ENCODE measurements at regions not wholly inside any gene's neighbourhood (a gene's known extent, or its start where the extent isn't known, plus 50 kb on each side); places are given as distances from the start of the nearest gene placed in this dataset.
"Not testable (repeated sequence)": the region's sequence is repeated elsewhere in the genome, so short reads cannot be mapped to it uniquely, and the experiment has no call there.

- TF ChIP-seq EZH2phosphoT487 (IDR thresholded peaks at IDR 0.05; ENCODE audit: borderline replicate concordance, low read depth, low read length) (no peak), CTCF (conservative IDR thresholded peaks at IDR 0.05; ENCODE audit: low read length) (no peak)
- H3K9me3 ChIP-seq (ENCODE audit: low read length) = peaks cover 11% of the 10 kb centered on the region; the same call in 1 of the 2 replicates
- H3K4me1 ChIP-seq (ENCODE audit: insufficient read depth, low read length, poor library complexity, severe bottlenecking) = peaks cover 7% of the 10 kb centered on the region
- intact Hi-C loops (cut with micrococcal nuclease; ENCODE audit: unreplicated experiment) = no loop called here
- ChIA-PET POLR2A (no interaction called here), CTCF (ENCODE audit: unreplicated experiment) (no interaction called here)
- no peak overlapping the region for H3K27ac ChIP-seq (ENCODE audit: low read depth, low read length, poor library complexity, severe bottlenecking)
- BruUV-seq (replicated peaks) = no TSS peak
- peak; percentile 79 for DNase-seq (ENCODE audit: low spot score)
- H3K36me3 ChIP-seq (ENCODE audit: insufficient read depth, low read length) = no peaks in the 10 kb centered on the region
- H2AFZ ChIP-seq (ENCODE audit: low read length) = peak overlapping the region; percentile 86
- H3K4me3 ChIP-seq (ENCODE audit: low read depth, low read length, poor library complexity, severe bottlenecking) = peak overlapping the region; percentile 69
- H3K9me2 ChIP-seq (ENCODE audit: insufficient read depth, low read length) = no peaks in the 10 kb centered on the region
- H3K4me2 ChIP-seq (ENCODE audit: low read length) = peak overlapping the region; percentile 71
- no peaks in the 10 kb centered on the region for H3K79me2 ChIP-seq (ENCODE audit: insufficient read depth, low read depth, low read length)
- H4K20me1 ChIP-seq (ENCODE audit: insufficient read depth, low read length) = no peaks in the 10 kb centered on the region
Observed at GRCh38 chr9:94030318-94031179, 53.7 kb upstream of the PTPDC1 start.

- no peak for TF ChIP-seq CTCF (conservative IDR thresholded peaks at IDR 0.05; ENCODE audit: low read length)
- no peaks in the 10 kb centered on the region for H3K9me2 ChIP-seq (ENCODE audit: insufficient read depth, low read length)
- POLR2A ChIA-PET = no interaction called here
- H4K20me1 ChIP-seq (ENCODE audit: insufficient read depth, low read length) = no peaks in the 10 kb centered on the region
- H3K27ac ChIP-seq (ENCODE audit: low read depth, low read length, poor library complexity, severe bottlenecking) = no peak overlapping the region
- no peaks in the 10 kb centered on the region for H3K79me2 ChIP-seq (ENCODE audit: insufficient read depth, low read depth, low read length)
- intact Hi-C loops (cut with micrococcal nuclease; ENCODE audit: unreplicated experiment) = no loop called here
- peak overlapping the region; percentile 86 for H2AFZ ChIP-seq (ENCODE audit: low read length)
- H3K9me3 ChIP-seq (ENCODE audit: low read length) = peaks cover 11% of the 10 kb centered on the region; the same call in 1 of the 2 replicates
- CTCF ChIA-PET (ENCODE audit: unreplicated experiment) = no interaction called here
- BruUV-seq (replicated peaks) = TSS peak; percentile 71
- H3K36me3 ChIP-seq (ENCODE audit: insufficient read depth, low read length) = no peaks in the 10 kb centered on the region
- H3K4me1 ChIP-seq (ENCODE audit: insufficient read depth, low read length, poor library complexity, severe bottlenecking) = peaks cover 7% of the 10 kb centered on the region
- peak overlapping the region; percentile 69 for H3K4me3 ChIP-seq (ENCODE audit: low read depth, low read length, poor library complexity, severe bottlenecking)
- peak overlapping the region; percentile 71 for H3K4me2 ChIP-seq (ENCODE audit: low read length)
- no peak for DNase-seq (ENCODE audit: low spot score)
Observed at GRCh38 chr9:94029932-94030317, 54.3 kb upstream of the PTPDC1 start.

GRCh38 chr9:94026816-94027215 is 57.4 kb upstream of the PTPDC1 start:
- no peak overlapping the region for H2AFZ ChIP-seq (ENCODE audit: low read length)
- no peaks in the 10 kb centered on the region for H4K20me1 ChIP-seq (ENCODE audit: insufficient read depth, low read length)
- BruUV-seq (replicated peaks) = no TSS peak
- CTCF ChIA-PET (ENCODE audit: unreplicated experiment) = no interaction called here
- no peak overlapping the region for H3K4me3 ChIP-seq (ENCODE audit: low read depth, low read length, poor library complexity, severe bottlenecking)
- H3K4me2 ChIP-seq (ENCODE audit: low read length) = no peak overlapping the region
- H3K9me2 ChIP-seq (ENCODE audit: insufficient read depth, low read length) = no peaks in the 10 kb centered on the region
- POLR2A ChIA-PET = no interaction called here
- TF ChIP-seq CTCF (conservative IDR thresholded peaks at IDR 0.05; ENCODE audit: low read length) (no peak), EZH2phosphoT487 (IDR thresholded peaks at IDR 0.05; ENCODE audit: borderline replicate concordance, low read depth, low read length) (no peak)
- no peaks in the 10 kb centered on the region for H3K79me2 ChIP-seq (ENCODE audit: insufficient read depth, low read depth, low read length)
- H3K27ac ChIP-seq (ENCODE audit: low read depth, low read length, poor library complexity, severe bottlenecking) = no peak overlapping the region
- H3K4me1 ChIP-seq (ENCODE audit: insufficient read depth, low read length, poor library complexity, severe bottlenecking) = peaks cover 7% of the 10 kb centered on the region
- intact Hi-C loops (cut with micrococcal nuclease; ENCODE audit: unreplicated experiment) = no loop called here
- no peaks in the 10 kb centered on the region for H3K36me3 ChIP-seq (ENCODE audit: insufficient read depth, low read length)
- no peak for DNase-seq (ENCODE audit: low spot score)
- peaks cover 11% of the 10 kb centered on the region; the same call in 1 of the 2 replicates for H3K9me3 ChIP-seq (ENCODE audit: low read length)

- H3K4me1 ChIP-seq (ENCODE audit: insufficient read depth, low read length, poor library complexity, severe bottlenecking); H3K27ac ChIP-seq (ENCODE audit: low read depth, low read length, poor library complexity, severe bottlenecking); H4K20me1 ChIP-seq (ENCODE audit: insufficient read depth, low read length); POLR2A ChIA-PET; H3K4me3 ChIP-seq (ENCODE audit: low read depth, low read length, poor library complexity, severe bottlenecking); H3K4me2 ChIP-seq (ENCODE audit: low read length); CTCF ChIA-PET (ENCODE audit: unreplicated experiment); DNase-seq (ENCODE audit: low spot score); BruUV-seq (replicated peaks); H3K36me3 ChIP-seq (ENCODE audit: insufficient read depth, low read length); intact Hi-C loops (cut with micrococcal nuclease; ENCODE audit: unreplicated experiment); H2AFZ ChIP-seq (ENCODE audit: low read length); H3K79me2 ChIP-seq (ENCODE audit: insufficient read depth, low read depth, low read length); H3K9me2 ChIP-seq (ENCODE audit: insufficient read depth, low read length): not testable (repeated sequence)
- H3K9me3 ChIP-seq (ENCODE audit: low read length) = peaks cover 11% of the 10 kb centered on the region; the same call in 1 of the 2 replicates
Observed at GRCh38 chr9:94022476-94022875, 61.8 kb upstream of the PTPDC1 start.

Data from OCI-LY7 (cell line).